ENCODE measurements at regions not wholly inside any gene's neighbourhood (a gene's known extent, or its start where the extent isn't known, plus 50 kb on each side); places are given as distances from the start of the nearest gene placed in this dataset.

GRCh38 chr4:123609829-123610228 is 213.2 kb downstream of the SPRY1 start (continued):
- TF ChIP-seq USF1 (CRISPR knock-in tag; IDR thresholded peaks at IDR 0.05) (no peak), TEAD1 (CRISPR knock-in tag; IDR thresholded peaks at IDR 0.05) (no peak), FOXK1 (CRISPR knock-in tag; IDR thresholded peaks at IDR 0.05) (no peak), MLX (CRISPR knock-in tag; IDR thresholded peaks at IDR 0.05) (no peak), CREB1 (CRISPR knock-in tag; IDR thresholded peaks at IDR 0.05) (no peak), GABPB1 (CRISPR knock-in tag; IDR thresholded peaks at IDR 0.05) (no peak), ZBTB43 (CRISPR knock-in tag; IDR thresholded peaks at IDR 0.05) (no peak), HMGA2 (CRISPR knock-in tag; IDR thresholded peaks at IDR 0.05) (no peak), MYBL2 (CRISPR knock-in tag; IDR thresholded peaks at IDR 0.05) (no peak), ARID4B (CRISPR knock-in tag; IDR thresholded peaks at IDR 0.05; ENCODE audit: borderline replicate concordance) (no peak), SOX15 (CRISPR knock-in tag; IDR thresholded peaks at IDR 0.05) (no peak), NFATC4 (CRISPR knock-in tag; IDR thresholded peaks at IDR 0.05) (no peak), KAT7 (CRISPR knock-in tag; IDR thresholded peaks at IDR 0.05; ENCODE audit: borderline replicate concordance) (no peak), NR1H2 (CRISPR knock-in tag; IDR thresholded peaks at IDR 0.05) (no peak), TCF7 (CRISPR knock-in tag; IDR thresholded peaks at IDR 0.05; ENCODE audit: low read depth) (no peak)

- H3K27ac Mint-ChIP-seq = no peak overlapping the region
- POLR2A ChIA-PET = interaction anchor here (0.6 kb wide), 1 partner anchor 28 kb away, joined by 4 read pairs; no protein-coding TSS in a partner anchor
- peaks cover 31% of the 10 kb centered on the region for H3K4me1 Mint-ChIP-seq
- no peak for TF ChIP-seq RORB (CRISPR knock-in tag; IDR thresholded peaks at IDR 0.05)
- no peak for TF ChIP-seq SP1 (CRISPR knock-in tag; conservative IDR thresholded peaks at IDR 0.05)
- no peak for TF ChIP-seq MAX (CRISPR knock-in tag; IDR thresholded peaks at IDR 0.05)
- no peak for TF ChIP-seq FOXJ3 (CRISPR knock-in tag; IDR thresholded peaks at IDR 0.05; ENCODE audit: borderline replicate concordance)
- TF ChIP-seq CREB1 (CRISPR knock-in tag; IDR thresholded peaks at IDR 0.05) = no peak
- TF ChIP-seq ZNF219 (CRISPR knock-in tag; IDR thresholded peaks at IDR 0.05; ENCODE audit: borderline replicate concordance) = no peak
- TF ChIP-seq USF1 (CRISPR knock-in tag; IDR thresholded peaks at IDR 0.05) = no peak
- no peak for TF ChIP-seq ZNF396 (CRISPR knock-in tag; IDR thresholded peaks at IDR 0.05; ENCODE audit: borderline replicate concordance)
- no peak for TF ChIP-seq FOXP1 (CRISPR knock-in tag; IDR thresholded peaks at IDR 0.05; ENCODE audit: borderline replicate concordance)
- ATAC-seq = peak; percentile 56
- no peaks in the 10 kb centered on the region for H3K36me3 Mint-ChIP-seq
- no peaks in the 10 kb centered on the region for H3K9me3 Mint-ChIP-seq
- no peak overlapping the region for H3K4me3 Mint-ChIP-seq
- H3K27me3 Mint-ChIP-seq (ENCODE audit: low read depth) = no peaks in the 10 kb centered on the region
- CTCF ChIA-PET = no interaction called here
- DNase-seq (ENCODE audit: low spot score) = no peak
These were observed 217.2 kb downstream of the SPRY1 start for GRCh38 chr4:123613586-123614344.

Data from WTC11 (cell line).